ENCODE measurements at regions not wholly inside any gene's neighbourhood (a gene's known extent, or its start where the extent isn't known, plus 50 kb on each side); places are given as distances from the start of the nearest gene placed in this dataset.

GRCh38 chrX:4550018-4550417 lies 836.6 kb upstream of the PRKX start:
- TF ChIP-seq POLR2AphosphoS5 (IDR thresholded peaks at IDR 0.05; ENCODE audit: low read depth, low read length), result no peak
- no peak for TF ChIP-seq TAF1 (IDR thresholded peaks at IDR 0.05; ENCODE audit: borderline replicate concordance, low read depth, low read length)
- TF ChIP-seq EZH2phosphoT487 (IDR thresholded peaks at IDR 0.05; ENCODE audit: borderline replicate concordance, low read depth), result no peak

All from SK-N-SH (cell line).